T47D (cell line): ENCODE measurements at regions not wholly inside any gene's neighbourhood (a gene's known extent, or its start where the extent isn't known, plus 50 kb on each side); places are given as distances from the start of the nearest gene placed in this dataset.
A peak's percentile ranks its signal among the peaks of the same experiment; 100 is the strongest.
"Not testable (repeated sequence)": the region's sequence is repeated elsewhere in the genome, so short reads cannot be mapped to it uniquely, and the experiment has no call there.

Experiments used
- DNase-seq, 2 experiments: peaks; one replicate each; pipeline versions ENCODE4 v3.0.0 to v3.0.0-alpha.2; 2011 to 2012; ENCODE audit warnings: low read depth in 1 of 2, low spot score in 1 of 2
- JUND ChIP-seq: IDR thresholded peaks from 2 replicates; pipeline ENCODE4 v1.6.1; 2012; ENCODE audit warnings: low read depth
- in situ Hi-C: cut with HindIII; loops from 2 replicates; pipeline ENCODE4 v1.10.0; 2016; ENCODE audit warnings: low sequenced_read_pairs, low pct_unique_long_range_greater_than_20kb

- TF ChIP-seq JUND, result no peak
- no peak for DNase-seq
- in situ Hi-C loops, result no loop called here
Observed at GRCh38 chr10:43930243-43930642, 281.6 kb upstream of the ZNF32 start.

GRCh38 chr10:43929122-43929521 is 280.4 kb upstream of the ZNF32 start:
- in situ Hi-C loops, result no loop called here
- no peak for DNase-seq
- no peak for TF ChIP-seq JUND

- no peak for DNase-seq
- TF ChIP-seq JUND, result no peak
- in situ Hi-C loops, result no loop called here
Observed at GRCh38 chr10:43928425-43928968, 279.8 kb upstream of the ZNF32 start.

- in situ Hi-C loops, result no loop called here
- TF ChIP-seq JUND, result no peak
- no peak for DNase-seq
Observed at GRCh38 chr10:43926875-43927406, 278.3 kb upstream of the ZNF32 start.

- in situ Hi-C loops, result no loop called here
- DNase-seq, result no peak
- no peak for TF ChIP-seq JUND
Observed at GRCh38 chr10:43926371-43926770, 277.7 kb upstream of the ZNF32 start.

GRCh38 chr10:43925793-43926192 is 277.1 kb upstream of the ZNF32 start:
- no peak for TF ChIP-seq JUND
- DNase-seq, result no peak
- in situ Hi-C loops, result no loop called here

GRCh38 chr10:43923328-43923727 is 274.6 kb upstream of the ZNF32 start:
- no peak for TF ChIP-seq JUND

GRCh38 chr10:43922335-43923280 is 273.9 kb upstream of the ZNF32 start:
- no peak for DNase-seq
- in situ Hi-C loops, result no loop called here
- no peak for TF ChIP-seq JUND

More at GRCh38 chr10:43923328-43923727, 274.6 kb upstream of the ZNF32 start:
- in situ Hi-C loops, result no loop called here
- DNase-seq, result no peak

- in situ Hi-C loops, result no loop called here
- no peak for TF ChIP-seq JUND
- no peak for DNase-seq
Observed at GRCh38 chr10:43921881-43922280, 273.2 kb upstream of the ZNF32 start.

- in situ Hi-C loops, result no loop called here
- no peak for DNase-seq
- TF ChIP-seq JUND, result no peak
Observed at GRCh38 chr10:43921478-43921877, 272.8 kb upstream of the ZNF32 start.

- DNase-seq, in situ Hi-C loops: not testable (repeated sequence)
Observed at GRCh38 chr10:43920236-43920758, 271.6 kb upstream of the ZNF32 start.

GRCh38 chr10:43913676-43914235 is 265.1 kb upstream of the ZNF32 start:
- in situ Hi-C loops, result no loop called here
- peak in 1 of 2 experiments; percentile 20 for DNase-seq
- no peak for TF ChIP-seq JUND

GRCh38 chr10:43912469-43912868 is 263.8 kb upstream of the ZNF32 start:
- no peak for DNase-seq
- in situ Hi-C loops, result no loop called here
- TF ChIP-seq JUND, result no peak
